ENCODE measurements at regions not wholly inside any gene's neighbourhood (a gene's known extent, or its start where the extent isn't known, plus 50 kb on each side); places are given as distances from the start of the nearest gene placed in this dataset.

DNA sequence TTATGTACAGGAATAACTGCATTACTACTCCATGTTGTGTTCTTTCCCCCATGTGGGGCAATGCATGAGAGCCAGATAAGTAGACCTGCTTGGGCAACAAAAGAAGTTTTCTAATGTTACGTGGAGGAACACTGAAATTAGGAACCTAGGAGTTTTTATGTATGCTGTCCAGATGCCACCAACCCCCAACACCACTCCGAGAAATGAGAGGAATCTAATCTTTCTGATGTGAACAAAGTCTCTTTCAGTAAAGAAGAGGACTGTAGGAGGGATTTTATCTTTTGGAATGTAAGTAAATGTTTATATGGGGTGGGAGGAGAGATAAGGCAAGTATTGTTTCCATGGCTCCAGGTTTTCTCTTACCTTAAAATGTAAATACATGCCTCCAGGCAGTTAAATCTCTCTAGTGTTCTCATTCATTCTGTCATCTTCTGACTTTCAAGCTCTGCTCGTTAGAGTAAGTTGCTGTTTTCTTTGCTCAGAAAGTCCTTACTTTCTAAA is 820.6 kb downstream of the PCDH17 start:
- TF ChIP-seq POLR2AphosphoS5 (IDR thresholded peaks at IDR 0.05; ENCODE audit: low read depth, low read length) (no peak), TAF1 (IDR thresholded peaks at IDR 0.05; ENCODE audit: borderline replicate concordance, insufficient read depth, low read length) (no peak)
- TF ChIP-seq, protein P1, sequence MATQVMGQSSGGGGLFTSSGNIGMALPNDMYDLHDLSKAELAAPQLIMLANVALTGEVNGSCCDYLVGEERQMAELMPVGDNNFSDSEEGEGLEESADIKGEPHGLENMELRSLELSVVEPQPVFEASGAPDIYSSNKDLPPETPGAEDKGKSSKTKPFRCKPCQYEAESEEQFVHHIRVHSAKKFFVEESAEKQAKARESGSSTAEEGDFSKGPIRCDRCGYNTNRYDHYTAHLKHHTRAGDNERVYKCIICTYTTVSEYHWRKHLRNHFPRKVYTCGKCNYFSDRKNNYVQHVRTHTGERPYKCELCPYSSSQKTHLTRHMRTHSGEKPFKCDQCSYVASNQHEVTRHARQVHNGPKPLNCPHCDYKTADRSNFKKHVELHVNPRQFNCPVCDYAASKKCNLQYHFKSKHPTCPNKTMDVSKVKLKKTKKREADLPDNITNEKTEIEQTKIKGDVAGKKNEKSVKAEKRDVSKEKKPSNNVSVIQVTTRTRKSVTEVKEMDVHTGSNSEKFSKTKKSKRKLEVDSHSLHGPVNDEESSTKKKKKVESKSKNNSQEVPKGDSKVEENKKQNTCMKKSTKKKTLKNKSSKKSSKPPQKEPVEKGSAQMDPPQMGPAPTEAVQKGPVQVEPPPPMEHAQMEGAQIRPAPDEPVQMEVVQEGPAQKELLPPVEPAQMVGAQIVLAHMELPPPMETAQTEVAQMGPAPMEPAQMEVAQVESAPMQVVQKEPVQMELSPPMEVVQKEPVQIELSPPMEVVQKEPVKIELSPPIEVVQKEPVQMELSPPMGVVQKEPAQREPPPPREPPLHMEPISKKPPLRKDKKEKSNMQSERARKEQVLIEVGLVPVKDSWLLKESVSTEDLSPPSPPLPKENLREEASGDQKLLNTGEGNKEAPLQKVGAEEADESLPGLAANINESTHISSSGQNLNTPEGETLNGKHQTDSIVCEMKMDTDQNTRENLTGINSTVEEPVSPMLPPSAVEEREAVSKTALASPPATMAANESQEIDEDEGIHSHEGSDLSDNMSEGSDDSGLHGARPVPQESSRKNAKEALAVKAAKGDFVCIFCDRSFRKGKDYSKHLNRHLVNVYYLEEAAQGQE (IDR thresholded peaks at IDR 0.05; ENCODE audit: insufficient read depth in 1 of 2, low read depth in 2 of 2, low read length in 2 of 2), result no peak
